ENCODE measurements at regions not wholly inside any gene's neighbourhood (a gene's known extent, or its start where the extent isn't known, plus 50 kb on each side); places are given as distances from the start of the nearest gene placed in this dataset.

- Histone ChIP-seq H3K9me3 (ENCODE audit: low read length) (no peaks in the 10 kb centered on the region), H3K27ac (ENCODE audit: extremely low read length, insufficient read depth, low read length) (no peak overlapping the region), H3K27me3 (ENCODE audit: control insufficient read depth in 1 of 2, insufficient read depth in 2 of 2, low read length in 2 of 2) (peaks cover 0 to 3% of the 10 kb centered on the region in 2 experiments; a peak in 1 of 5 replicates), H4K20me1 (ENCODE audit: insufficient read depth, low read length) (no peaks in the 10 kb centered on the region), H3K9ac (ENCODE audit: insufficient read depth, low read depth, low read length) (no peak overlapping the region), H3K4me2 (ENCODE audit: low read depth, low read length) (no peak overlapping the region), H3K4me1 (ENCODE audit: insufficient read depth, low read length) (no peaks in the 10 kb centered on the region), H3K79me2 (ENCODE audit: insufficient read depth, low read length) (no peaks in the 10 kb centered on the region), H3K36me3 (replicated peaks in 1 of 2; ENCODE audit: control insufficient read depth in 1 of 2, insufficient read depth in 2 of 2, low read length in 2 of 2) (no peaks in the 10 kb centered on the region), H2AFZ (ENCODE audit: low read length) (no peak overlapping the region), H3K4me3 (replicated peaks in 1 of 3; ENCODE audit: insufficient read depth in 1 of 3, low read depth in 2 of 3, low read length in 3 of 3) (no peak overlapping the region)
- POLR2A ChIA-PET = no interaction called here
- FAIRE-seq (no peak), DNase-seq (ENCODE audit: low spot score) (no peak), ATAC-seq (no peak)
- no TSS peak for BruUV-seq (replicated peaks)
- TF ChIP-seq HDAC6 (IDR thresholded peaks at IDR 0.05; ENCODE audit: low read depth, low read length) (no peak), ZNF354B (CRISPR knock-in tag; IDR thresholded peaks at IDR 0.05) (no peak)
- CTCF ChIA-PET (ENCODE audit: low intra/inter-chr PET ratio, low total read pairs) = no interaction called here
- whole genome bisulfite sequencing (ENCODE audit: low lambda C conversion rate) = 47% methylated on average over 4 of the region's 4 CpGs
- in situ Hi-C loops (cut with HindIII; ENCODE audit: extremely low pct_ligation_motif_present, low pct_unique_long_range_greater_than_20kb) (no loop called here), intact Hi-C loops (cut with micrococcal nuclease; ENCODE audit: unreplicated experiment) (no loop called here)
Measured at GRCh38 chr6:150315626-150316025, 53.2 kb upstream of the IYD start.

GRCh38 chr6:150316936-150317335, 51.9 kb upstream of the IYD start:
- POLR2A ChIA-PET = no interaction called here
- FAIRE-seq = no peak

More at GRCh38 chr6:150316936-150317335, 51.9 kb upstream of the IYD start:
- Histone ChIP-seq H3K9me3 (ENCODE audit: low read length) (no peaks in the 10 kb centered on the region), H3K36me3 (replicated peaks in 1 of 2; ENCODE audit: control insufficient read depth in 1 of 2, insufficient read depth in 2 of 2, low read length in 2 of 2) (no peaks in the 10 kb centered on the region), H3K79me2 (ENCODE audit: insufficient read depth, low read length) (no peaks in the 10 kb centered on the region), H3K4me2 (ENCODE audit: low read depth, low read length) (no peak overlapping the region), H3K4me1 (ENCODE audit: insufficient read depth, low read length) (no peaks in the 10 kb centered on the region), H3K27me3 (ENCODE audit: control insufficient read depth in 1 of 2, insufficient read depth in 2 of 2, low read length in 2 of 2) (peaks cover 0 to 11% of the 10 kb centered on the region in 2 experiments; a peak in 1 of 5 replicates), H3K9ac (ENCODE audit: insufficient read depth, low read depth, low read length) (no peak overlapping the region), H3K4me3 (replicated peaks in 1 of 3; ENCODE audit: insufficient read depth in 1 of 3, low read depth in 2 of 3, low read length in 3 of 3) (no peak overlapping the region), H4K20me1 (ENCODE audit: insufficient read depth, low read length) (no peaks in the 10 kb centered on the region), H3K27ac (ENCODE audit: extremely low read length, insufficient read depth, low read length) (no peak overlapping the region), H2AFZ (ENCODE audit: low read length) (no peak overlapping the region)
- no peak for ATAC-seq
- 4% methylated on average over 5 of the region's 5 CpGs for whole genome bisulfite sequencing (ENCODE audit: low lambda C conversion rate)
- no TSS peak for BruUV-seq (replicated peaks)
- TF ChIP-seq HOXA5 (CRISPR knock-in tag; IDR thresholded peaks at IDR 0.05) = no peak
- no peak for TF ChIP-seq KDM2A (CRISPR knock-in tag; IDR thresholded peaks at IDR 0.05; ENCODE audit: borderline replicate concordance, low read depth)
- TF ChIP-seq RBM22 (optimal IDR thresholded peaks at IDR 0.05; ENCODE audit: low read length) = no peak
- no peak for TF ChIP-seq HMGA1 (CRISPR knock-in tag; conservative IDR thresholded peaks at IDR 0.05)
- no peak for TF ChIP-seq ZBTB26 (CRISPR knock-in tag; IDR thresholded peaks at IDR 0.05; ENCODE audit: borderline replicate concordance)
- no peak for TF ChIP-seq YEATS2 (CRISPR knock-in tag; IDR thresholded peaks at IDR 0.05; ENCODE audit: borderline replicate concordance)
- no peak for TF ChIP-seq FOXJ3 (CRISPR knock-in tag; IDR thresholded peaks at IDR 0.05; ENCODE audit: borderline replicate concordance)
- no peak for TF ChIP-seq NFKB2 (CRISPR knock-in tag; IDR thresholded peaks at IDR 0.05; ENCODE audit: borderline replicate concordance)
- no peak for TF ChIP-seq RBAK (CRISPR knock-in tag; IDR thresholded peaks at IDR 0.05)
- TF ChIP-seq JUNB (CRISPR knock-in tag; IDR thresholded peaks at IDR 0.05; ENCODE audit: borderline replicate concordance) = no peak
- in situ Hi-C loops (cut with HindIII; ENCODE audit: extremely low pct_ligation_motif_present, low pct_unique_long_range_greater_than_20kb) (no loop called here), intact Hi-C loops (cut with micrococcal nuclease; ENCODE audit: unreplicated experiment) (no loop called here)
- CTCF ChIA-PET (ENCODE audit: low intra/inter-chr PET ratio, low total read pairs) = no interaction called here
- no peak for DNase-seq (ENCODE audit: low spot score)
